C1 segment of cervical spinal cord (tissue), 14 donors: ENCODE measurements at regions not wholly inside any gene's neighbourhood (a gene's known extent, or its start where the extent isn't known, plus 50 kb on each side); places are given as distances from the start of the nearest gene placed in this dataset.

ENCODE experiments used
- DNase-seq, 14 donors: peaks; one replicate each; lab custom pipeline; 2025; lab: John Stamatoyannopoulos, UW

DNA sequence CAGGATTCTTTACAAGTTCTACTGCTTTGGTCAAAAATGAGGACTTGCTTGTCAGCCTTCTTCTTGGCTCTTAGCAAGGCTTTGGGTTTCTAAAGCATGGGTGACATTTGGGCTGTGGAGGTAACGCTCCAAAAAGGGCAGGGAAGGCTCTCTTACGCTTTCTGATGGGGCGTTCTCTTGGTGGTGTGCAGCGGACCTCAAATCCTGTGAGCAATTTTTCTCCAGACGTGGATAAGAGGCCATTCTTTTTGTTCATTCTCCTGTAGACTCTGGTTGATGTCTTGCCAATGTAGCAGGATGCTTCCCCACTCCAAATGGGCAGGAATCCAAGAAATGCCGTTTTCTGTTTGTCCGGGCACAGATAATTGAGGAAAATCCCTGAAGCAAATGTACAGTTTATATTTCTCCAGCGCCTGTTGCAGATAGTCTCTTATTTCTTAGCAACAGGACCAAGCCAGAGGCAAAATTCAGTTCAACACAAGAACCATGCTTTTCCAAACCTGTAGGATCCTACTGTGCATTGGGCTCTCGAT lies 138.4 kb upstream of the NFE2L3 start:
- no peak for DNase-seq

DNA sequence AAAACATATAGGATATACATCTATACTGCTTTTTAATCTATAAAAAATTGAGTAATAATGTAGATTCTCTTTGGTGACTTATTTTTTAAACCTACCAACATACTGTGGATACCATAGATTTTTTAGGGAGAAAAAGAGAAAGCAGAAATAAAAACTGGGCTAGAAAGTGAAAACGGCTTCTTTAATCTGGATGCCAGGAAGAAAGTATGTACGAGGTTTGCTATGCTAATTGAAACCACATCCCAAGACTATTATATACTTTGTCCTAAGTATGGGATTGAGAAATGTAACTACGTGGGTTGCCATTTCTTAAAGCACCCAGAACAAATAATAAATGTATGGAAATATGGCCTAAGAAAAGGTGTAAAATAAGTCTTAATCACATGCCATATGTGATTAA lies 129.0 kb upstream of the NFE2L3 start:
- no peak for DNase-seq

DNA sequence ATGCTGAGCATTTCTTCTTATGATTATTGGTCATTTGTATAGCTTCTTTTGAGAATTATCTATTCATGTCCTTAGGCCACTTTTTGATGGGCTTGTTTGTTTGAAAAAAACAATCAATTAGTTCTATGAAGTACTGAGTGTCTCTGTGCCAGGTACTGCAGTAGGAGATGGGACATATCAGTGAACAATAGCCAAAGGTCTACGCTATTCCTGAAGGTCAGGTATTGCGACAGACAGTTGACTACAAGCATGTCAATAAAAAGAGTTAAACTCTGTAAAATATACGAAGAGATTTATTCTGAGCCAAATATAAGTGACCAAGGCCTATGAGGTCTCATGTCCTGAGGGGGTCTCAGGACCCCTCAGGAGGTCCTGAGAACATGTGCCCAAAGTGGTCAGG lies 122.1 kb upstream of the NFE2L3 start:
- DNase-seq: no peak

DNA sequence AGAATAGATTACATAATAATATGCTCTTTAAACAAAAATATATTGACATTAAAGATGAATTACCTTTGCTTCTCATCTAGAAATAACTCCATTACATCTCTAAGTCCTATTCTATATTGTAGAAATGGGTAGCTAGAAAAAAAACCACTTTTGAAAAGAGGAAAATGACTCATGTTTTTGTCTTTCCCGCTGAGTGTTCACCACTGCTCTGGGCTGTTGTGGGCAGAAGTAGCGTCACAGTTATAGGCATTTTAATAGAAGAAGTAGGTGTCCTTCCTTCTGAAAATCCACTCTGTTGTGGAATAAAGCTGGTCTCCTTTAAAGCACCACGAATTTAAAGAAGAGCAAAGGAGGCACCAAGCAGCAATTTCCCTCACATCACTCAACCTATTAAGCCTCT lies 117.6 kb upstream of the NFE2L3 start:
- DNase-seq: no peak

DNA sequence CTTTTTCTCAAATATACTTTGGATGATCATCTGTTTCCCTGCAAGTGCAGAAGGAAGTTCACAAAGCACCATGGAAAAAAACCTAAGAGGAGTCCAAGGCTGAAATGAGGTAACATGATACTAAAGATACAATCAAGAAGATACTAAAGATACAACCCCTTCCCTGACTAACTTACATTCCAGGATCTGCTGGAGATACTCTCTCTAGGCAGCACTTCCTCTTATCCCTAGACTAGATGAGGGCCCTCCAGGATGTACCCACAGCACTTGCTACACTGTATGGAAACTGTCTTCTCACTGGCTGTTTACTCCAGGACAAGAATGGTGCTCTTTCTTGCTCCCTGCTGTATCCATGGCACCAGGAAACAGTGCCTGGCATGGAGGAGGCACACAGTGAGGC lies 116.4 kb upstream of the NFE2L3 start:
- no peak for DNase-seq

DNA sequence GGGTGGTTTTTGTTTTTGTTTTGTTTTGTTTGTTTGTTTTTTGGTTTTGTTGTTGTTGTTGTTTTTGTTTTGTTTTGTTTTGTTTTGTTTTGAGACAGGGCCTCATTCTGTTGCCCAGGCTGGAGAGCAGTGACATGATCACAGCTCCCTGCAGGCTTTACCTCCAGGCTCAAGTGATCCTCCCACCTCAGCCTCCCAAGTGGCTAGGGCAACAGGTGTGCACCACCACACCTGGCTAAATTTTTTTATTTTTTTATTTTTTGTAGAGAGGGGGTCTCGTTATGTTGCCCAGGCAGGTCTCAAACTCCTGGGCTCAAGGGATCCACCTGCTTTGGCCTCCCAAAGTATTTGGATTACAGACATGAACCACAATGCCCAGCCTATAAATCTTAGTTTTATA lies 115.9 kb upstream of the NFE2L3 start:
- DNase-seq: no peak

DNA sequence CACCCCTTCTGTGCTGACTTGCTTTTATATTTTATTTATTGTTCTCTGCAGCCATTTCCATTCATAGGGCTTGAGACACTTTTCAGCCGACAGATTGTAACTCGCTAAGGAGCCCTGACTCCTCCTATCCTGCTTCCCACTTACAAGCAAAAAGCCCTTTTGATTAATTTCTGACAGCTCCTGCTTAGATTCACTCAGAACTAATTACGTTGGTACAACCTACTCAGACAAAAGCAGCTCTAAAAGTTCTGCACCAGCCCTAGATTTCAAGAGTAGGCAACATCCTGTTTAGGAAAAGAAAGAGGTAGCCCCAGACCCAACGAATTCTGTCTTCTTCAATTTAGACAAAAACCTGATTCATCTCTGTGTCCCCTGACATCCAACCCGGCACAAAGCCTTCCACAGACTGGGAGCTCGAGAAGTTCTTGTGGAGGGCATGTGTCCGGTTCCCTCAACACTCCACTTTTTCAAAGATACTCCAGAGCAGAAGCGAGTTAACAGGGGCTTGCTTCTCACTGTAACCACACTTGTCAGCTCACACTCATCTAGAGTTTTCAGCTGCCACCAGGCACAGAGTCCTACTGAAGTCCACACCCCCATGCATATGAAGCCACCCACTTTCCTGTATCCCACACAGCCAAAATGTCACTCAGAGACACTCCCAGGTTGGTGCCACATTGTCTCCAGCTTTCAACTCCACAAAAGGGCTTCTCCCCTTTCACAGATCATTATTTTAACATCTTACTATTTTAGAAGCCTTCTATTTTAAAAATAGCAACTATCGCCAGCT lies 113.6 kb upstream of the NFE2L3 start:
- DNase-seq: no peak

DNA sequence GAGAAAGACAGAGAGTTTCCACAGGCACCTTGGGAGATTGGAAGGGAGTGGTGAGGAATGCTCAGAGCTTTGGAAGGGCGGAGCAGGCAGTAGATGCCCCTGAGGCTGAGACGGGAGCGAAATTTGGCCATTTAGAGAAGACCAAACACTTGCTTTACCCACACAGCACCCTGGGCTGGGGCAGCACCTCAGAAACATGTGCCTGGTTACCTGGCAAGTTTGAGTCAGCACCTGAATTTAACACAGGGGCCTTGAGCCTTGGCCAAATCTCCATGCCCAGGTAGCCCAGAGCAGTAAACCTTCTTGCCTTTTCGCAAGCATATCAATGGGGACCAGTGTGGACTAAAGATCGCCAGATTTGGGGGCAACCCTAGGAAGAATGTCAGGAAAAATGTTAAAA lies 111.9 kb upstream of the NFE2L3 start:
- DNase-seq: no peak

DNA sequence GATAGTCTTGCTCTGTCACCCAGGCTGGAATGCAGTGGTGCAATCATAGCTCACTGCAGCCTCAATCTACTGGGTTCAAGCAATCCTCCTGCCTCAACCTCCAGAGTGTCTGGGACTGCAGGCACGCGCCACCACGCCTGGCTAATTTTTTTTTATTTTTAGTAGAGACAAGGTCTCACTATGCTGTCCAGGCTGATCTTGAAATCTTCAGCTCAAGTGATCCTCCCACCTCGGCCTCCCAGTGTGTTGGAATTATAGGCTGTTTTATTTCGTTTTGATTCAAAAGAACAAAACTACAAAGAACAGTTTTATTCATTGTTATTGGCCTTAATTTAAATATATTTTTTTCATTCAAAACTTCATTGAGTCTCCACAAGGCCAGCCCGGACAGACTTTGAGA lies 109.8 kb upstream of the NFE2L3 start:
- no peak for DNase-seq

DNA sequence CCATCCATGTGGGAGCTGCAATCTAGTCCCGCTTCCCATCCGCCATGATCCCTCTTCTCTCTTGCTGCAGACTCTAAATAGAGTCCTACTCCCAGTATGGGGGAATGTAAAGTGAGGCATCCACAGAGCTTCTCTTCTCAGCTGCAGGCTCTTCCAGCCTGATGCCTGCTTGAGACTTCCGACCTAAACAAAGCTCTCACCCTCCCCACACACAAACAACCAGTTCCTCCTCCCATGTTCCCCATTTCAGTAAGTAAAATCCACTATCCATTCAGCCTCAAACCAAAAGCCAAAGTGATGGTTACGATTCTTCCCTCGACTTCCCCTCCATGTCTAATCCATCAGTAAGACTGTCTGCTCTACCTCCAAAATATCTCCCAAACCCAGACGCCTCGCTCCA lies 108.2 kb upstream of the NFE2L3 start:
- DNase-seq: no peak

DNA sequence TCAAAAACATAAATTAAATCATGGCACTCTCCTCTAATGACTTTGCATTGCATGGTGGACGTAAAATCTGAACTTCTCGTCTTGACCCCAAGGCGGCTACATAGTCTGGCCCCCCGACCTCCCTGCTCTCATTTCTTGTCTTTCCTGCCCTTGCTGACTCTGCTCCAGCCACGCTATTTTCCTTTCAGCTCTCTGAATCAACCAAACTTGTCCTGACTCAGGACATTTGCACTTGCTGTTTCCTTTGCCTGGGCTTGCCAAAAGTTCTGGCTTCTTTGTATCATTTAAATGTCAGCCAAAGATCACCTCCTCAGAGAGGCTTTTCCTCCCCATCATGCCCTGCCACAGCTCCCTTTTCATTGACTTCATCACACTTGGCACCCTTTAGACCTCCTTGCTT lies 107.7 kb upstream of the NFE2L3 start:
- DNase-seq: no peak

DNA sequence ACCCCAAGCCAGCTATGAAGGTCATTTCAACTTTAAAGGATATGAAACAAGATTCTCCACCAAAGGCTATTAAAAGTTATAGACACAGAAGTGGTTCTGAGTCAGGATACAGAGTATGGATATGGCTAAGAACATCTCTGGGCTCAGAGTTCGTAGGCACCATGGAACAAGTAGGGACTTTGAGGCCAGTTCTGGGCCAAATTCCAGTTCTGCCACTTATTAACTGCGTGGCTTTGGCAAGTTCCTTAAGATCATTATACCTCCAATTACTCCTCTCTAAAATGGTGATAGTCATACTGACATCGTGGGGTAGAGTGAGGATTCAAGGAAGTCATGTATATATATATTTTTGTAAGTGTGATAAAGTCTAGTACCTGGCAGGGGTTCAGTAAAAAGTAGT lies 105.8 kb upstream of the NFE2L3 start:
- no peak for DNase-seq

DNA sequence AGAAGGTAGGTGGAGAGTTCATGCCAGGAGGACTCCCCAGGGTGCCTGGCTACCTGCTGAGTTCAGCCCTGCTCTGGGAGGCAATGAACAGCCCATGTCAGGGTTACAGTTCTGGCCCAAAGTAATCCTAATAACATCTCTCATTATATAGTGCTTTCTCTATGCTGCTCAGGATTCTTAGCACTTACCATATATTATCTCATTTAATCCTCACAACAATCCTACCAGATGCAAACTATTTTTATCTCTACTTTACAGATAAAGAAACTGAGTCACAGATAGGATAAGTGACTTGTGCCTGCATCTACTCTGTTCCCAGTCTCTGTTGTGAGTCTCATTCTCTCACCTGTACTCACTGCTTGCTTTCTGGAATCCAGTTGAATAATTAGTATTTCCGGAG lies 105.1 kb upstream of the NFE2L3 start:
- DNase-seq: no peak

DNA sequence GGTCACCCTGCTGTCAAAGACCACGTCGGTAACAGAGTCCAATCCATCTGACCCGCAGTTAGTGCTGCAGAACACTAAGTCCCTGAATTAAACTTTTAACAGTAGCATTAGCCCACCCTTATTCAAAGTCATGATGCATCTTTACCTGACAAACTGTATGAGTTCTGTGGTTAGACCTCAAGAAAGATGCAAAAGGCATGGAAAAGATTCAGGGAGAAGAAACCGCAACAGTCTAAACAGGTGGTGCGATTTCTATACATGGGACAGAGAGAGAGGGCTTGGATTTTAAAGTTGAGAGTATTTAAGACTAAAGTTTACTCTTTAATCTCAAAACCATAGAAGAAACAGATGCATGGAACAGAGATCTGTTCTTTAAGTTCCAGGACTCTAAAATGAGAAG lies 103.3 kb upstream of the NFE2L3 start:
- no peak for DNase-seq

DNA sequence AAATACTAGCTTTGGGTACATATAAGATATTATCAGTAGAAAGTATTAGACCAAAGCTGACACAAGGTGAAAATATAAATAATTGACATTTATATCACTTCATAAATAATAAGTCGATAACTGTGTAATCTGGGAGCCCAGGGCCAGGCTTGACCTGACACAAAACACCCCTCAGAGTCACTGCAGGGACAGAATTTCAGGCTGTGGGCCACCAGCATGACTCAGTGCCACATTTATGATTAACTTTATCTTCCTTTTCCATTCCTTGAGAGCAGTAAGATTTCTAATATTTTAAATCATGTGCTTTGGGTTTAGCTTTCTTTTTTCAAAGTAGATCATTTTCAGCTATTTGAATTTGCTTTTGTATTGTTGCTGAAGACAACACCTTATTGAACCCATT lies 102.9 kb upstream of the NFE2L3 start:
- no peak for DNase-seq

DNA sequence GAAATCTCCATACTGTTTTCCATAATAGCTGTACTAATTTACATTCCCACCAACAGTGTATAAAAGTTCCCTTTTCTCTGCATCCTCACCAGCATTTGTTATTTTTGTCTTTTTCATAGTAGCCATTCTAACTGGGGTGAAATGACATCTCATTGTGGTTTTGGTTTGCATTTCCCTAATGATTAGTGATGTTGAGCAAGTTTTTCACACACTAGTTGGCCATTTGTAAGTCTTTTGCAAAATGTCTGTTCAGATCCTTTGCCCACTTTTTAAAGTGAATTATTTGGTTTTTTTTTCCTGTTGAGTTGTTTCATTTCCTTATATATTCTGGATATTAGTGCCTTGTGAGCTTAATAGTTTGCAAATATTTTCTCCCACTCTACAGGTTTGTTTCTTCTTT lies 101.0 kb upstream of the NFE2L3 start:
- DNase-seq: no peak

DNA sequence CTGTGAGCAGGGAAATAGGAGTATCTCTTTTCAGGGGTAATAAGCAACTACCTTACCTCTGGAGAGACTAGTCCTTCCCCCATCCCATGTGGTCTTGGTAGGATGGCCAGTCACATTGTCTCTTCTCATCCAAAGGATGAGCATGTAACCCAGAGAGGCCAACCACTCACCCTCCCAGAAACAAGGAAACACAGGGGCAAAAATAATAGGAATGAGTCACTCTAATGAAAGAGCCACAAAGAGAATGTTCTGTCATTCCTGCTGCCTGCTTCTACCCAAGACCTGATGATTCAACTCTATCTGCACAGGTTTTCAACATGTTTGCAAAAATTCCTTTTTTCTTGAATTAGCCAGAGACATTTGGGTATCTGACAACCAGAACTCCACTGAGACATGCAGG lies 99.3 kb upstream of the NFE2L3 start:
- no peak for DNase-seq

DNA sequence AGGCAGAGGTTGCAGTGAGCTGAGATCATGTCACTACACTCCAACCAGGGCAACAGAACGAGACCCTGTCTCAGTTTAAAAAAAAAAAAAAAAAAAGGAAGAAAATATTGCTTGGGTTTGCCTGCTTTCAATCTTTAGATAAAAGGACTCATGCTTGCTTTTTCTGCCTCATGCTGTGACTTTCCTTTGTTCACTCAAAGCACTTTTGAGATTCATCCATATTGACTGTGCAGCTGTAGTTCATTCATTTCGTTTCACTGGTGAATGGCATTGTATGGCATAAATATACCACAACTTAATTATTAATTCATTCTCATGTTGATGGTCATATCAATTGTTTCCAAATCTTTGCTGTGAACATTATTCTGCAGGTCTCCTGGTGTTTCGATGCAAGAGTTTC lies 97.6 kb upstream of the NFE2L3 start:
- no peak for DNase-seq

DNA sequence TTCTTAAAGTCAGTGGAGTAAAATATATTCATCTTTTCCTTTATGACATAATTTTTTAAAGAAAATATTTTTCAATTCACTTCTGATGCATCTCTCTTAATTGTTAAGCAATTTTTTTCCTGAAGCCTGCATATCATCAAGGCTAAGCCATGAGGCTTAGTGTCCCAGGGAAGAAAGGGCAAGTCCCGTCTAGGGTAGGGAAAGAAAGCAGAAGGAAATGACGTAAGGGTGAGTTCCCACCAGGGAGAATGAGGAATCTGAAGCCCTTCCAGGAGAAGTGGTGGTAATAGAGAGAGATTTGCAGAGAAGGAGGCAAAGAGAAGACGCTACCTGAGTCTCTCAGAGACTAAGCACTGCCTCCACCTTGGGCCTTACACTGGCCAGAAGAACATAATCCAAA lies 96.8 kb upstream of the NFE2L3 start:
- DNase-seq: no peak

DNA sequence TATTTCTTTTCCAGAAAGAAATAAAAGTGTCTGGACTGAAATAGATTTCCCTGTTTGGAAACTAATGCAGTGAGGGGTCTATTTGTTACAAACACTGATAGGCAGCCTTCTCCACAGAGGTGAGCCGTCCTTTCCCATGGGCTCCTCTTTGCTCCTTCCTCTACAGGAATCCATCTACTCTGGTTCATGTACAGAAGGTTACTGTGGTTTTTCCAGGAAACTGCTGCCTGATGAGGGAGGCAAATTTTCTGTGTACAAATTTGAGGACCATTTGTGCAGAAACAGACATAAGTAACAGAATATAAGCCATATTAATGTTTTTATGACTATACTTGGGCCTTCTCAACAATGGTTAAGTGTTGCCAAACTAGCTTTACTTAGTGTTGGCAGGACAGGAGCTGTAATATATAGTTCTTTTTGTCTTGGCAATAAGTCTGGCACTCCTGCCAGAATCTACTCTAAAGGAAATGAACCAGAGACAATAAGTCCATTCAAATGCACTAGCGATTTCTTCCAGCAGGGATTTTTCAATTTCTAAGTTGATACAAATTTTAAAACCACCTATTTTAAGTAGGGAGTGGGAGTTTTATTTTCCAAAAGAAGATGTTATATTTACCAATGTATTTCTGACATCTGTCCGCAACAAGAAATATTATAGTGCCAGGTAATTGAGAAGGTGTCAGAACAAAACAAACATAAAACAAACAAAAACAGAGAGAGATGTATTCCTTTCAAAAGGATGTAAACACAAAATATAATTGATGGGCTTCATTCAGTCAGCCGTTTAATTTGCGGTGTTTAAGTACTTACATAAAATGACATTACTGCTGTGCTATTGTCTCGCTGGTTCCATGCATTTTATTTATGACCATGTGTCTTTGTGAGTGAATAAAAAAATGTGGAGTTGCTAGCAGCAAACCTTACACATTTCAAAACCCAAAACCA lies 91.0 kb upstream of the NFE2L3 start:
- DNase-seq: no peak

DNA sequence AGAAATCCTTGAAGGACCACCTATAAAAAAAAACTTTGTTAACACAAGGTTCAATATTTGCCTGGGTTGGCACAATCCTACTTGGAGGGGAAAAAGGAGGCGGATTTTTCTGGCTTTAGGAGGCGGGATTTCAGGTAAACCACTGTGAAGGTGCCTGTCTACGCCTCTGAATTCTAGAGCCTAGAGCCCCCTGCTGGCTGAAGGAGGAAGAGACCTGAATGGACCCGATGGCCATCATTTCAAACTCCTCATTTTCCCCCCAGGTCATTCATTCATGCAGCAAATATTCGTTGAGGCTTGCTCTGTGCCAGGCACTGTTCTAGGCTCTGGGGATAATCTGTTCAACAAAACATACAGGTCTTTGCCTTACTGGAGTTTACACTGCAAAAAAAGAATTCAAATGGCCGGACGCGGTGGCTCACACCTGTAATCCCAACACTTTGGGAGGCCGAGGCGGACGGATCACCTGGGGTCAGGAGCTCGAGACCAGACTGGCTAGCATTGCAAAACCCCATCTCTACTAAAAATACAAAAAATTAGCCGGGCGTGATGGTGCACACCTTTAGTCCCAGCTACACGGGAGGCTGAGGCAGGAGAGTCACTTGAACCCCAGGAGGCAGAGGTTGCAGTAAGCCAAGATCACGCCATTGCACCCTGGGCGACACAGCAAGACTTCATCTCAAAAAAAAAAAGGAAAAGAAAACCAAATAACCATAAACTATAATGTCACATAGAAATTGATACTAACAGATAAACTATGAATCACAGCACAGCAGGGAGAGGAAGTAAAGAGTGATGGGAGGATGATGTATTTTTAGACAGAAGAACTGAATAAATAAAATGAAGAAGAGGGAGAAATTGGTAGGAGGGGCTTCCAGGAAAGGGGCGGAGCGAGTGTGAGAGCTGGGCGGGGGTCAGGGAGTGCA lies 90.1 kb upstream of the NFE2L3 start:
- DNase-seq: peak in 5 of 14 donors; percentile 1 to 19 (median 3)

DNA sequence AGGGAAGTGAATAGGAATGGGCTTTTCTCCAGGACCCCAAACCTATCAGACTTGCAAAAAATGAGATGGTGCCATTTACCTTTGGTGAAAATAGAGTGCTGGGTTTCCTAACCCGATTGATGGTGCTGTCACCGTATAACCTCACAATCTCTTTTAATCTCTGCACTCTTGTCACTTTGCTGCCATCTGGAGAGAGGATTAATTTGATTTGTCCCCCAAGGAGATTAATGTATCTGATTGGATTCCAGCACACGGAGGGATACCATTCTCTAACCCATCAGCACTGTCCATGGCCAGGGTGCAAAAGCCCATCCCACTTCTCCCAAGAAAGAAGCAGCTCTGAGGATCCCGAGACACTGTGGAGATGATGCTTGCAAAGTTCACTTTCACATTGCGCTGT lies 86.3 kb upstream of the NFE2L3 start:
- DNase-seq: no peak
